ENCODE measurements at regions not wholly inside any gene's neighbourhood (a gene's known extent, or its start where the extent isn't known, plus 50 kb on each side); places are given as distances from the start of the nearest gene placed in this dataset.

GRCh38 chr17:15112846-15113617, 152.1 kb downstream of the PMP22 start:
- no peak for DNase-seq (ENCODE audit: extremely low read depth, insufficient read length)
- Histone ChIP-seq H3K4me3 (replicated peaks; ENCODE audit: low read depth, low read length) (no peak overlapping the region), H3K27me3 (replicated peaks; ENCODE audit: control insufficient read depth, insufficient read depth, low read length) (no peaks in the 10 kb centered on the region), H3K36me3 (ENCODE audit: control insufficient read depth, insufficient read depth, low read length) (no peaks in the 10 kb centered on the region)
- no peak for TF ChIP-seq CTCF (IDR thresholded peaks at IDR 0.05; ENCODE audit: insufficient read depth, low read length, poor library complexity, severe bottlenecking)

GRCh38 chr17:15109608-15110007, 155.5 kb downstream of the PMP22 start:
- no peak for DNase-seq (ENCODE audit: extremely low read depth, insufficient read length)
- Histone ChIP-seq H3K27me3 (replicated peaks; ENCODE audit: control insufficient read depth, insufficient read depth, low read length) (no peaks in the 10 kb centered on the region), H3K4me3 (replicated peaks; ENCODE audit: low read depth, low read length) (no peak overlapping the region), H3K36me3 (ENCODE audit: control insufficient read depth, insufficient read depth, low read length) (no peaks in the 10 kb centered on the region)
- TF ChIP-seq CTCF (IDR thresholded peaks at IDR 0.05; ENCODE audit: insufficient read depth, low read length, poor library complexity, severe bottlenecking), result no peak

- Histone ChIP-seq H3K4me3 (replicated peaks; ENCODE audit: low read depth, low read length) (no peak overlapping the region), H3K36me3 (ENCODE audit: control insufficient read depth, insufficient read depth, low read length) (no peaks in the 10 kb centered on the region), H3K27me3 (replicated peaks; ENCODE audit: control insufficient read depth, insufficient read depth, low read length) (no peaks in the 10 kb centered on the region)
- DNase-seq (ENCODE audit: extremely low read depth, insufficient read length), result no peak
- no peak for TF ChIP-seq CTCF (IDR thresholded peaks at IDR 0.05; ENCODE audit: insufficient read depth, low read length, poor library complexity, severe bottlenecking)
Observed at GRCh38 chr17:15108992-15109391, 156.1 kb downstream of the PMP22 start.

- DNase-seq (ENCODE audit: extremely low read depth, insufficient read length), result no peak
- no peak for TF ChIP-seq CTCF (IDR thresholded peaks at IDR 0.05; ENCODE audit: insufficient read depth, low read length, poor library complexity, severe bottlenecking)
- Histone ChIP-seq H3K4me3 (replicated peaks; ENCODE audit: low read depth, low read length) (no peak overlapping the region), H3K27me3 (replicated peaks; ENCODE audit: control insufficient read depth, insufficient read depth, low read length) (no peaks in the 10 kb centered on the region), H3K36me3 (ENCODE audit: control insufficient read depth, insufficient read depth, low read length) (no peaks in the 10 kb centered on the region)
Observed at GRCh38 chr17:15106540-15106939, 158.6 kb downstream of the PMP22 start.

GRCh38 chr17:15103785-15104184, 161.3 kb downstream of the PMP22 start:
- Histone ChIP-seq H3K27me3 (replicated peaks; ENCODE audit: control insufficient read depth, insufficient read depth, low read length) (no peaks in the 10 kb centered on the region), H3K4me3 (replicated peaks; ENCODE audit: low read depth, low read length) (no peak overlapping the region), H3K36me3 (ENCODE audit: control insufficient read depth, insufficient read depth, low read length) (no peaks in the 10 kb centered on the region)
- no peak for TF ChIP-seq CTCF (IDR thresholded peaks at IDR 0.05; ENCODE audit: insufficient read depth, low read length, poor library complexity, severe bottlenecking)
- no peak for DNase-seq (ENCODE audit: extremely low read depth, insufficient read length)

GRCh38 chr17:15101175-15101574, 164.0 kb downstream of the PMP22 start:
- no peak for DNase-seq (ENCODE audit: extremely low read depth, insufficient read length)
- Histone ChIP-seq H3K4me3 (replicated peaks; ENCODE audit: low read depth, low read length) (no peak overlapping the region), H3K36me3 (ENCODE audit: control insufficient read depth, insufficient read depth, low read length) (no peaks in the 10 kb centered on the region), H3K27me3 (replicated peaks; ENCODE audit: control insufficient read depth, insufficient read depth, low read length) (no peaks in the 10 kb centered on the region)
- no peak for TF ChIP-seq CTCF (IDR thresholded peaks at IDR 0.05; ENCODE audit: insufficient read depth, low read length, poor library complexity, severe bottlenecking)
